Chondrocyte (in vitro differentiated cells): ENCODE measurements at regions not wholly inside any gene's neighbourhood (a gene's known extent, or its start where the extent isn't known, plus 50 kb on each side); places are given as distances from the start of the nearest gene placed in this dataset.

Experiments
- DNase-seq: peaks from one replicate; pipeline ENCODE4 v3.0.0; 2021; ENCODE audit warnings: mixed read lengths, low spot score
- H3K27ac Mint-ChIP-seq: one replicate; pipeline ENCODE4 v1.8.0; 2021; ENCODE audit warnings: mild to moderate bottlenecking, moderate library complexity, mixed read lengths; ENCODE audit not compliant: unreplicated experiment
- H3K27me3 Mint-ChIP-seq: 2 replicates; pipeline ENCODE4 v1.8.0; 2021; ENCODE audit warnings: low read depth, mixed read lengths
- H3K36me3 Mint-ChIP-seq: 2 replicates; pipeline ENCODE4 v1.8.0; 2021; ENCODE audit warnings: low read depth, mixed read lengths
- H3K4me1 Mint-ChIP-seq: 2 replicates; pipeline ENCODE4 v1.8.0; 2021; ENCODE audit warnings: low read depth, mild to moderate bottlenecking, mixed read lengths
- H3K4me3 Mint-ChIP-seq: one replicate; pipeline ENCODE4 v1.8.0; 2021; ENCODE audit warnings: mild to moderate bottlenecking, moderate library complexity, mixed read lengths; ENCODE audit not compliant: unreplicated experiment
- H3K9me3 Mint-ChIP-seq: 2 replicates; pipeline ENCODE4 v1.8.0; 2021; ENCODE audit warnings: low read depth, mixed read lengths
- TF ChIP-seq, protein P1 (sequence below): fragments of 200-600 bp; sonication (generic); IDR thresholded peaks from 2 replicates; pipeline ENCODE4 v1.5.0; 2021; ENCODE audit warnings: antibody characterized with exemption, mild to moderate bottlenecking, moderate library complexity

DNA sequence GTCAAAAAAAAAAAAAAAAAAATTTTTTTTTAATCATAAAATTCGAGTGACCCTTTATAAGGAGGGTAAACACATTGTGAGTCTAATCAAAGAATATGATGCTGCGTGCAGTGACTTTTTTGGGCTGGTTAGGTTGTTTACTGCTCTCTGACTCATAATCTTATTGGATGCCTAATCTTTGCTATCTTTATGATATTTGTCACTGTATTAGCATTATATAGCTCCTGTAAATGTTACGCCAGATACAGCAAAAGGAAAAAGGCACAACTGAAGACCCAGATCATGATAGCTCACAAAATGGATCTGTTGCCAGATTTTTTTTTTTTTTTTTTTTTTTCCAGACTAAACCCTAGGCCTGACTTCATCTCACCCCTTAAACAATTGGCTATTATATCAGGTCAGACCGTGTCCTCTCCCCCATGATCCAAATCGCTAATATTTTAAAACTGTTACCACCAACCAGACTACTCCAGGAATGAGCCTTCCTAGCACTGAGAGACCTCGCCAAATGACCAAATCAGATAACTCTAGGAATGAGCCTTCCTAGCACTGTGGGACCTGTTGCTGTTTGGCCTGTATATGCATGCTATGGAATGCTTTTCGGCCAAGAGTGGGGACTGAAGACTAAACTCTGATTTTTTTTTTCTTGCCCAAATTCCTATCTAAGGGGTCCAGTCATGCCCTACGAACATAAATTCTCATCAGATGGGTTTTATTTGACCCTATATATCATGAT lies 131.7 kb upstream of the MYO10 start:
- Mint-ChIP-seq H3K27ac (no peak overlapping the region), H3K27me3 (no peaks in the 10 kb centered on the region), H3K4me3 (no peak overlapping the region), H3K4me1 (peaks cover 5% of the 10 kb centered on the region), H3K36me3 (no peaks in the 10 kb centered on the region), H3K9me3 (peaks cover under 1% of the 10 kb centered on the region)
- DNase-seq: no peak
- TF ChIP-seq, protein P1, sequence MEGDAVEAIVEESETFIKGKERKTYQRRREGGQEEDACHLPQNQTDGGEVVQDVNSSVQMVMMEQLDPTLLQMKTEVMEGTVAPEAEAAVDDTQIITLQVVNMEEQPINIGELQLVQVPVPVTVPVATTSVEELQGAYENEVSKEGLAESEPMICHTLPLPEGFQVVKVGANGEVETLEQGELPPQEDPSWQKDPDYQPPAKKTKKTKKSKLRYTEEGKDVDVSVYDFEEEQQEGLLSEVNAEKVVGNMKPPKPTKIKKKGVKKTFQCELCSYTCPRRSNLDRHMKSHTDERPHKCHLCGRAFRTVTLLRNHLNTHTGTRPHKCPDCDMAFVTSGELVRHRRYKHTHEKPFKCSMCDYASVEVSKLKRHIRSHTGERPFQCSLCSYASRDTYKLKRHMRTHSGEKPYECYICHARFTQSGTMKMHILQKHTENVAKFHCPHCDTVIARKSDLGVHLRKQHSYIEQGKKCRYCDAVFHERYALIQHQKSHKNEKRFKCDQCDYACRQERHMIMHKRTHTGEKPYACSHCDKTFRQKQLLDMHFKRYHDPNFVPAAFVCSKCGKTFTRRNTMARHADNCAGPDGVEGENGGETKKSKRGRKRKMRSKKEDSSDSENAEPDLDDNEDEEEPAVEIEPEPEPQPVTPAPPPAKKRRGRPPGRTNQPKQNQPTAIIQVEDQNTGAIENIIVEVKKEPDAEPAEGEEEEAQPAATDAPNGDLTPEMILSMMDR: no peak

DNA sequence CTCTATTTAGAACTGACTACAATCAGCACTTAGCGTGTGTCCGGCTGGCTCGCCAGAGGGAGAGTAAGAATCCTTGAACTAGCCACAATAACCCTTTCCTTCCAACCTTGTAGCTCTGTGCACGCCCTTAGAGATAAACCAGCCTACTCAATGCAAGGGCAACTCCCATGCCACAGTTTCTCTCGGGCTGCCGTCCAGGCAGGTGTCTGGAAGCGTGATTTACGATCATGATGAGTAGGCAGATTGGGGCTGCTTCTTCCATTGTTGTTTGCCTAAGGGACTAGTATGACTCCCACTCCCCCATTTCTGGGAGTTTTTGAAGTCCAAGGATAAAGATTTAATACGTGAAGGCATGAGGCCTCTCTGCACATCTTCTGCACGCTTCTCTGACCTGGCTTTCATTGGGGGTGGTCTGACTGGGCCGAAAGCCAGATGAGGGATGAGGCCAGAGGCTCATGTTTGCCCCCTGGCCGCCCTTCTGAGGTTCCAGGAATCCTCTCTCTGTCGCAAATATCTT lies 134.0 kb upstream of the MYO10 start:
- no peaks in the 10 kb centered on the region for H3K9me3 Mint-ChIP-seq
- no peaks in the 10 kb centered on the region for H3K36me3 Mint-ChIP-seq
- no peaks in the 10 kb centered on the region for H3K27me3 Mint-ChIP-seq
- DNase-seq: no peak
- TF ChIP-seq, protein P1: no peak
- no peak overlapping the region for H3K4me3 Mint-ChIP-seq
- H3K4me1 Mint-ChIP-seq: peaks cover 9% of the 10 kb centered on the region
- no peak overlapping the region for H3K27ac Mint-ChIP-seq

- Mint-ChIP-seq H3K27ac (no peak overlapping the region), H3K9me3 (no peaks in the 10 kb centered on the region), H3K36me3 (no peaks in the 10 kb centered on the region), H3K27me3 (no peaks in the 10 kb centered on the region), H3K4me3 (no peak overlapping the region), H3K4me1 (peaks cover 15% of the 10 kb centered on the region)
- DNase-seq: no peak
- TF ChIP-seq, protein P1: no peak
These were observed 134.6 kb upstream of the MYO10 start for GRCh38 chr5:17070647-17071046.

DNA sequence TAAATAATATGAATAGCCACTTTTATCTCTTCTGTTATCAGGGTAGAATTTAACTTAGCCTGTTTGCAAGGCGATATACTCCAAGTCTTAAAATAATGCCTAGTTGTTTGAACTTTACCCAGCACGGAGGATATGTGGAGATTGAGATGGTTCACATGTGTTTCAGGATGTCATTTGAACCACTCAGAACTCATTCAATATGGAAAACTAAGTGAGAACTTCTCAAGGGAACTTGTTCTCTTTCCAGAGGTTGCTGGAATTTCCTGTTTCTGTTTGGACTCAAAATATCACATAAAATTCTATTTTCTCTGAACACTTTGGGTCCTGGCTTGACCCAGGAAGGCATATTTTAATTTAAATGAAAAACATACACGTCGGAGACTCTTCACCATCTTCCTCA lies 139.1 kb upstream of the MYO10 start:
- H3K36me3 Mint-ChIP-seq: no peaks in the 10 kb centered on the region
- H3K27me3 Mint-ChIP-seq: no peaks in the 10 kb centered on the region
- H3K9me3 Mint-ChIP-seq: no peaks in the 10 kb centered on the region
- peaks cover 22% of the 10 kb centered on the region for H3K4me1 Mint-ChIP-seq
- TF ChIP-seq, protein P1: no peak
- DNase-seq: no peak
- H3K27ac Mint-ChIP-seq: peak overlapping the region; percentile 42
- no peak overlapping the region for H3K4me3 Mint-ChIP-seq

- DNase-seq: no peak
- H3K9me3 Mint-ChIP-seq: no peaks in the 10 kb centered on the region
- peaks cover 22% of the 10 kb centered on the region for H3K4me1 Mint-ChIP-seq
- H3K27me3 Mint-ChIP-seq: no peaks in the 10 kb centered on the region
- no peak overlapping the region for H3K27ac Mint-ChIP-seq
- H3K4me3 Mint-ChIP-seq: no peak overlapping the region
- TF ChIP-seq, protein P1: no peak
- no peaks in the 10 kb centered on the region for H3K36me3 Mint-ChIP-seq
These were observed 140.2 kb upstream of the MYO10 start for GRCh38 chr5:17076272-17076671.
